Karpas-422 (cell line): ENCODE measurements at regions not wholly inside any gene's neighbourhood (a gene's known extent, or its start where the extent isn't known, plus 50 kb on each side); places are given as distances from the start of the nearest gene placed in this dataset.
"Not testable (repeated sequence)": the region's sequence is repeated elsewhere in the genome, so short reads cannot be mapped to it uniquely, and the experiment has no call there.

Experiments
- DNase-seq: peaks from one replicate; pipeline ENCODE4 v3.0.0-alpha.2; 2015
- H2AFZ ChIP-seq: fragments of 200-600 bp; sonication (generic); 2 replicates; pipeline ENCODE4 v1.6.1; 2014; ENCODE audit warnings: antibody characterized with exemption, low read length, mixed read lengths
- H3K27ac ChIP-seq: fragments of 200-600 bp; sonication (generic); 2 replicates; pipeline ENCODE4 v1.5.1; 2014; ENCODE audit warnings: mild to moderate bottlenecking, low read length, moderate library complexity
- H3K27me3 ChIP-seq: fragments of 200-600 bp; sonication (generic); 2 replicates; pipeline ENCODE4 v1.6.1; 2014; ENCODE audit warnings: low read length, mixed read lengths
- H3K36me3 ChIP-seq: fragments of 200-600 bp; sonication (generic); 2 replicates; pipeline ENCODE4 v1.6.1; 2014; ENCODE audit warnings: low read length, mixed read lengths; ENCODE audit not compliant: insufficient read depth
- H3K4me1 ChIP-seq: fragments of 200-600 bp; sonication (generic); 2 replicates; pipeline ENCODE4 v1.6.1; 2014; ENCODE audit warnings: mild to moderate bottlenecking, low read length, mixed read lengths
- H3K4me2 ChIP-seq: fragments of 200-600 bp; sonication (generic); 2 replicates; pipeline ENCODE4 v1.6.1; 2014; ENCODE audit warnings: low read length, low read depth, mild to moderate bottlenecking; ENCODE audit not compliant: poor library complexity, severe bottlenecking
- H3K4me3 ChIP-seq: fragments of 200-600 bp; sonication (generic); 2 replicates; pipeline ENCODE4 v1.5.1; 2014; ENCODE audit warnings: mild to moderate bottlenecking, antibody characterized with exemption, low read length, mixed read lengths
- H3K79me2 ChIP-seq: fragments of 200-600 bp; sonication (generic); 2 replicates; pipeline ENCODE4 v1.6.1; 2014; ENCODE audit warnings: mild to moderate bottlenecking, low read length, mixed read lengths
- H3K9ac ChIP-seq: fragments of 200-600 bp; sonication (generic); 2 replicates; pipeline ENCODE4 v1.6.0; 2014; ENCODE audit warnings: low read length
- H3K9me2 ChIP-seq: fragments of 200-600 bp; sonication (generic), shearing (Covaris generic); replicated peaks from 2 replicates; pipeline ENCODE4 v1.6.0; 2014; ENCODE audit warnings: mild to moderate bottlenecking, low read length, moderate library complexity; ENCODE audit not compliant: insufficient read depth
- H3K9me3 ChIP-seq: fragments of 300-700, 200-600 bp; sonication (generic); 2 replicates; pipeline ENCODE4 v1.6.1; 2014; ENCODE audit warnings: low read length, mixed read lengths
- H4K20me1 ChIP-seq: fragments of 200-600 bp; sonication (generic); 2 replicates; pipeline ENCODE4 v1.6.1; 2014; ENCODE audit warnings: mild to moderate bottlenecking, antibody characterized with exemption, low read length, low read depth; ENCODE audit not compliant: insufficient read depth

DNA sequence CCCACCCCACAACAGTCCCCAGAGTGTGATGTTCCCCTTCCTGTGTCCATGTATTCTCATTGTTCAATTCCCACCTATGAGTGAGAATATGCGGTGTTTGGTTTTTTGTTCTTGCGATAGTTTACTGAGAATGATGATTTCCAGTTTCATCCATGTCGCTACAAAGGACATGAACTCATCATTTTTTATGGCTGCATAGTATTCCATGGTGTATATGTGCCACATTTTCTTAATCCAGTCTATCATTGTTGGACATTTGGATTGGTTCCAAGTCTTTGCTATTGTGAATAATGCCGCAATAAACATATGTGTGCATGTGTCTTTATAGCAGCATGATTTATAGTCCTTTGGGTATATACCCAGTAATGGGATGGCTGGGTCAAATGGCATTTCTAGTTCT, 156.9 kb downstream of the RHOU start:
- H3K27me3 ChIP-seq, H4K20me1 ChIP-seq, H3K9me3 ChIP-seq, H3K9me2 ChIP-seq, DNase-seq, H3K4me3 ChIP-seq, H3K4me1 ChIP-seq, H3K9ac ChIP-seq, H3K79me2 ChIP-seq, H2AFZ ChIP-seq, H3K4me2 ChIP-seq, H3K27ac ChIP-seq, H3K36me3 ChIP-seq: not testable (repeated sequence)

GRCh38 chr1:228894442-228894989, 159.2 kb downstream of the RHOU start:
- Histone ChIP-seq H3K4me3 (no peak overlapping the region), H3K36me3 (no peaks in the 10 kb centered on the region), H3K79me2 (no peaks in the 10 kb centered on the region), H4K20me1 (no peaks in the 10 kb centered on the region), H3K9me3 (no peaks in the 10 kb centered on the region), H3K4me2 (no peak overlapping the region), H3K27ac (no peak overlapping the region), H2AFZ (no peak overlapping the region), H3K4me1 (no peaks in the 10 kb centered on the region), H3K27me3 (no peaks in the 10 kb centered on the region), H3K9me2 (no peaks in the 10 kb centered on the region), H3K9ac (no peak overlapping the region)
- DNase-seq, result no peak

- H3K36me3 ChIP-seq, result no peaks in the 10 kb centered on the region
- no peak overlapping the region for H3K9ac ChIP-seq
- no peak overlapping the region for H2AFZ ChIP-seq
These were observed 162.6 kb downstream of the RHOU start for GRCh38 chr1:228897901-228898300.

DNA sequence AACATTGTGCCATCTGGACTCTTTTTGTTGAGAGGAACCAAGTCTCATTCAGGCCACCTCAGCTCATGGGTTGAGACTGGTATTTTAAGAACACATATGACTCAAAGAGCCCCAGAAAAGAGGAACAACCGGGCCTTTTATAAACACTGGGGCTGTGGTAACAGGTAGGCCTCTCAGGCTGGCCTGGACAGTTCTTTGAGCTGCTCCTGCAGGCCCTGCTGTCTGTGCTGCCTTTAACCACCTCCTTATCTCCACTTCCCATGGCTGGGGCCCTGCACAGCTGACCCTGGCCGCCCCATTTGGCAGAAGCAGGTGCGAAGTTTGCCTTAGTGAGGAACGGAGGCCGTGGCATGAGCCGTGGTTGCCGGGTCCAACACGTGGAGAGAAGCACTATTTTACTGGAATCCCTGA, 163.3 kb downstream of the RHOU start:
- no peaks in the 10 kb centered on the region for H4K20me1 ChIP-seq
- no peak overlapping the region for H3K4me3 ChIP-seq
- H3K9ac ChIP-seq, result no peak overlapping the region
- H3K36me3 ChIP-seq, result no peaks in the 10 kb centered on the region
- H3K9me3 ChIP-seq, result no peaks in the 10 kb centered on the region
- no peak overlapping the region for H3K27ac ChIP-seq
- H3K4me1 ChIP-seq, result no peaks in the 10 kb centered on the region
- H3K9me2 ChIP-seq, result no peaks in the 10 kb centered on the region
- H2AFZ ChIP-seq, result no peak overlapping the region
- no peaks in the 10 kb centered on the region for H3K79me2 ChIP-seq
- no peaks in the 10 kb centered on the region for H3K27me3 ChIP-seq
- no peak overlapping the region for H3K4me2 ChIP-seq
- peak; percentile 42 for DNase-seq

More at GRCh38 chr1:228897901-228898300, 162.6 kb downstream of the RHOU start:
- no peaks in the 10 kb centered on the region for H3K4me1 ChIP-seq
- H3K9me3 ChIP-seq, result no peaks in the 10 kb centered on the region
- H3K27ac ChIP-seq, result no peak overlapping the region
- H3K4me3 ChIP-seq, result no peak overlapping the region
- H3K4me2 ChIP-seq, result no peak overlapping the region
- no peaks in the 10 kb centered on the region for H4K20me1 ChIP-seq
- H3K27me3 ChIP-seq, result no peaks in the 10 kb centered on the region
- H3K79me2 ChIP-seq, result no peaks in the 10 kb centered on the region
- H3K9me2 ChIP-seq, result no peaks in the 10 kb centered on the region
- no peak for DNase-seq

- no peaks in the 10 kb centered on the region for H4K20me1 ChIP-seq
- H3K27ac ChIP-seq, result no peak overlapping the region
- no peak overlapping the region for H3K4me2 ChIP-seq
These were observed 164.2 kb downstream of the RHOU start for GRCh38 chr1:228899421-228899956.

DNA sequence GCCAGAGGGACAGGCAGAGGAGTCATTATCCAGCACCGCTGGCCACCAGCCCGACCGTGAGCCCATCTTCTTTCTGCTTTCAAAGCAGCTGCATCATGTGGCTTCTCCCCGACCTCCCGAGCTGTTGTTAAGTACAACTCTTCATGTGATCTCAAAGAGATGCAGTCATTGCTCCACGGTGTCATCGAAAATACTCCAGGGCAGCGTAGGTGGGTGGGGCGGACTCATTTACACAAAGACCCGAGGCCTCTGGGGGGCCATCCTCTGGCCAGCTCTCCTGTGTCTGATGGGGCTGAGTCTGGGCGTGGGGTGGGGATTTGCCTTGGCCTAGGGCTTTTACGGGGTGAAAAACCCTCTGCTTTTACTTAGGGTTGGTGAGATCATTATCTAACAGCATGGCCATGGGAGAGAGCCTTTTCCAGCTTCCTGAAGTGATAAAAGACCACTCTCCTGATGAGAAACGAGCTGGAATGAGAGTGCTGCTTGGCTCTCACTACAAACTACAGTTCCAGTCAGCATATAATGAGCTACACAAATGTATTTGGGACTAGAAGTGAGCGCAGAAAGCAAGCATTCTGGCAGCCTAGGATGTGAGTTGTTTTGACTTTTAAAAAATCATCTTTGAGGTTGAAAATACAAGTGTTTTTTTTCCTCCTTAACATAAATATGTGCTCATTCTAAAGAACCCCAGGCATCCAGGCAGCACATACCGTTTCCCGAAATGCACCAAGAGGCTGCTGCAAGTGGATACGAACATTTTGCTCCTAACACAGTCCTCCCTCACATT, 165.0 kb downstream of the RHOU start:
- no peak for DNase-seq
- H3K36me3 ChIP-seq, result no peaks in the 10 kb centered on the region
- H3K4me3 ChIP-seq, result no peak overlapping the region
- H3K9me2 ChIP-seq, result no peaks in the 10 kb centered on the region
- H3K27me3 ChIP-seq, result no peaks in the 10 kb centered on the region
- H4K20me1 ChIP-seq, result no peaks in the 10 kb centered on the region
- no peaks in the 10 kb centered on the region for H3K9me3 ChIP-seq
- no peaks in the 10 kb centered on the region for H3K79me2 ChIP-seq
- H3K4me1 ChIP-seq, result no peaks in the 10 kb centered on the region
- H3K4me2 ChIP-seq, result no peak overlapping the region
- no peak overlapping the region for H3K9ac ChIP-seq
- no peak overlapping the region for H2AFZ ChIP-seq
- H3K27ac ChIP-seq, result no peak overlapping the region

More at GRCh38 chr1:228899421-228899956, 164.2 kb downstream of the RHOU start:
- H3K9me3 ChIP-seq, result no peaks in the 10 kb centered on the region
- no peak overlapping the region for H3K4me3 ChIP-seq
- no peak overlapping the region for H2AFZ ChIP-seq
- no peaks in the 10 kb centered on the region for H3K27me3 ChIP-seq
- H3K9me2 ChIP-seq, result no peaks in the 10 kb centered on the region
- no peak for DNase-seq
- no peaks in the 10 kb centered on the region for H3K36me3 ChIP-seq
- no peaks in the 10 kb centered on the region for H3K4me1 ChIP-seq
- no peaks in the 10 kb centered on the region for H3K79me2 ChIP-seq
- no peak overlapping the region for H3K9ac ChIP-seq

GRCh38 chr1:228900886-228901392, 165.7 kb downstream of the RHOU start:
- Histone ChIP-seq H3K36me3 (no peaks in the 10 kb centered on the region), H3K4me1 (no peaks in the 10 kb centered on the region), H3K9me3 (no peaks in the 10 kb centered on the region), H3K27me3 (no peaks in the 10 kb centered on the region), H2AFZ (no peak overlapping the region), H4K20me1 (no peaks in the 10 kb centered on the region), H3K79me2 (no peaks in the 10 kb centered on the region), H3K4me2 (no peak overlapping the region), H3K4me3 (no peak overlapping the region), H3K27ac (no peak overlapping the region), H3K9ac (no peak overlapping the region), H3K9me2 (no peaks in the 10 kb centered on the region)
- no peak for DNase-seq

- no peak overlapping the region for H2AFZ ChIP-seq
- H3K4me1 ChIP-seq, result no peaks in the 10 kb centered on the region
- no peak for DNase-seq
- no peak overlapping the region for H3K4me3 ChIP-seq
- no peaks in the 10 kb centered on the region for H4K20me1 ChIP-seq
- H3K27me3 ChIP-seq, result no peaks in the 10 kb centered on the region
- no peak overlapping the region for H3K4me2 ChIP-seq
- no peak overlapping the region for H3K9ac ChIP-seq
- no peaks in the 10 kb centered on the region for H3K79me2 ChIP-seq
- no peaks in the 10 kb centered on the region for H3K9me2 ChIP-seq
- H3K27ac ChIP-seq, result no peak overlapping the region
- H3K36me3 ChIP-seq, result no peaks in the 10 kb centered on the region
- no peaks in the 10 kb centered on the region for H3K9me3 ChIP-seq
These were observed 166.8 kb downstream of the RHOU start for GRCh38 chr1:228901936-228902681.
